ENCODE measurements at regions not wholly inside any gene's neighbourhood (a gene's known extent, or its start where the extent isn't known, plus 50 kb on each side); places are given as distances from the start of the nearest gene placed in this dataset.

DNA sequence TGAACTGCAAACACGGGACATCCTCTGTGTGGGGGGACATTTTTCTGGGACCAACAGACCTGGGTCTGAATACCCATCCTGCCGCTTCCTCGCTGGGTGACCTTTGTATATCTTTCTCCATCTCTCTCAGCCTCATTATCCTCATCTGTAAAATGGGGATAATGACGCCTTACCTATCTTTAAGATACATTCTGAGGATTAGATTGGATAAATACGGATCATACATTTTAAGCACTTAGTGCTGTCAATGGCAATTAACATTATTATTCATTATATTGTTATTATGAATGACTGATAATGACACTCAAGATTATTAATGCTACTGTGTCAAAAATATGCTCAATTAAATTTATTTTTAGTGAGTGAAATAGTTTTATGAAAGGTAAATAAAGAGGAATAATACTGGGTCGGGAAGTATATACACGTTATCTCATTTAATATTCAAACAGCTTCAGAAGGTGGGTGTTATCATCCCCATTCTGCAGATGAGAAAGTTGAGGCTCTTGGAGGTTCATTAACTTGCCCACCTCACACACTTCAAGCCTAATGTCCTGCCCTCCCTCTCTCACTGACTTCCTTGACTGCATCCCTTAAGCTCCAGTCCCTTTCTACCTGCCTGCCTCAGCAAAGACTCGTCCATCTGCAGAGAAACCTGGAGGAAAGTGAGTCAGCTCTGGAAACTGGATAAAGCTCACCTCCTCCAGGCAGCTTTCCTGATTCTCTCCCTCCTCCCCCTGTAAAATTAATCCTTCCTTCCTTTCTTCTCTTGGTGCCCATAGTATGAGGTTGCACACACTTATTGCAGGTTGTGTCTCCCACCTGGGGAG is 120.7 kb upstream of the JUN start:
- peak overlapping the region; percentile 65 for H3K4me3 ChIP-seq (ENCODE audit: insufficient read depth, low read depth, low read length)
- peaks cover 2% of the 10 kb centered on the region; the same call in 1 of the 2 replicates for H3K27me3 ChIP-seq (ENCODE audit: control insufficient read depth, insufficient read depth, low read length)
- DNase-seq, result no peak
- no peaks in the 10 kb centered on the region for H3K36me3 ChIP-seq (replicated peaks; ENCODE audit: control insufficient read depth, insufficient read depth, low read length)

DNA sequence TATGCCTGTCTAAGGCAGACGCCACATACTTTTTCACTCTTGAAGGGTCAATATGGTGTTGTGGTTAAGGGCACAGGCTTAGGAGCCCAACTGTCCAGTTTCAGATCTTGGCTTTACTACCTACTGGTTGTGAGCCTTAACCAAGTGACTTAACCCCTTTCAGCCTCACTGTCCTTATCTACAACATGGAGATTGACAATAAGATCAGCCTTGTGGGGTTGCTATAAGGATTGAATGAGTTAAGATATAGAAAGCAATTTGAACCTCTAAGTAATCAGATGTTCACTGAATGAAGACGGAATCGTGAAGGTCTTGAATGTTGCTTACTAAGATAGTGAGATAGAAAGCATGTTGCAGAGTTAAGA is 121.3 kb upstream of the JUN start:
- H3K36me3 ChIP-seq (replicated peaks; ENCODE audit: control insufficient read depth, insufficient read depth, low read length), result no peaks in the 10 kb centered on the region
- no peak for DNase-seq
- no peak overlapping the region for H3K4me3 ChIP-seq (ENCODE audit: insufficient read depth, low read depth, low read length)
- peaks cover 2% of the 10 kb centered on the region; the same call in 1 of the 2 replicates for H3K27me3 ChIP-seq (ENCODE audit: control insufficient read depth, insufficient read depth, low read length)

DNA sequence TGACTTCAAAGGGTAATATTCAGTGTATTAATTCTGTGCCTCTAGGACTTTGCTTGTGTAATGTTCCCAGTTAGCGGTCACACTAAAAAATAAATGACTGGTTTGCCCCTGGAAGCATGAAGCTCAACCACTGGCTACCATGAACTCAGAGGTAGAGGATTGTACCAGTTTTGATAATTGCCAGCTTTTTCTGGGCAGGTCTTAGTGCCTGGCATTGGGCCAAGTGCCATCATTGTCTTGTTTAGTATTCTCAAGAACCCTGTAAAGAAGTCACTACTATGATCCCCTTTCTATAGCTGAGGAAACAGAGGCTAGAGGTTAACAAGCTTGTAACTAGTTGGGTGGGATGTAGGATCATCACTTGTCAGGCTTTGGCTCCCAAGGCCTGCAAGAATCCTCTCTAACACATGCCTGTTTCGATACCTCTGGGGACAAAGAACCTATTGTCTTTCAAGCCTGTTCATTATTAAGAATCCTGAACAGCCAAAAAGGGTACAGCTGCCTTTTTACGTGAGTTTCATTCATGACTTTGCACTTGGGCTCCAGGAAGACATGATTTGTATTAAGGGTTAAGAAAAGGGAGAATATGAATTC is 121.9 kb upstream of the JUN start:
- H3K27me3 ChIP-seq (ENCODE audit: control insufficient read depth, insufficient read depth, low read length), result peaks cover 2% of the 10 kb centered on the region; the same call in 1 of the 2 replicates
- no peak for DNase-seq
- H3K4me3 ChIP-seq (ENCODE audit: insufficient read depth, low read depth, low read length), result no peak overlapping the region
- H3K36me3 ChIP-seq (replicated peaks; ENCODE audit: control insufficient read depth, insufficient read depth, low read length), result no peaks in the 10 kb centered on the region

DNA sequence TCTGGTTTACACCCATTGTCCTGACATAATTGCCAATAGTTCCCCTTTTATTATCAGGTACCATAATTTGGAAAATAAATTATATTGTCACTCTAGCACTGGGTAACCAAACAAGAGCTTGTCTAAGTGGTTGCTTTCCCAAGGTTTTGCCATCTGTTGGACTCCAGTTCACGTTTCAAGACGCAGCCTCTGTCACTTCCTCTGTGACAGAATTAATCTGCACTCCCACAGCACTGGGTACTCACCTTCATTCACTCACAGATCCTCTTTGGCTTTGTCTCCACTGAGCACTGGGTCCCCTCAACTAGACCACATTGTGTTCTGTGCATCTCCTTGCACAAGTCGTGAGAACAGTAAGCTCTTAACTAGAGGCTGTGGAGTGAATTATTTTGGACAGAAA is 123.6 kb upstream of the JUN start:
- H3K36me3 ChIP-seq (replicated peaks; ENCODE audit: control insufficient read depth, insufficient read depth, low read length), result no peaks in the 10 kb centered on the region
- peaks cover 2% of the 10 kb centered on the region; the same call in 1 of the 2 replicates for H3K27me3 ChIP-seq (ENCODE audit: control insufficient read depth, insufficient read depth, low read length)
- DNase-seq, result no peak
- no peak overlapping the region for H3K4me3 ChIP-seq (ENCODE audit: insufficient read depth, low read depth, low read length)

DNA sequence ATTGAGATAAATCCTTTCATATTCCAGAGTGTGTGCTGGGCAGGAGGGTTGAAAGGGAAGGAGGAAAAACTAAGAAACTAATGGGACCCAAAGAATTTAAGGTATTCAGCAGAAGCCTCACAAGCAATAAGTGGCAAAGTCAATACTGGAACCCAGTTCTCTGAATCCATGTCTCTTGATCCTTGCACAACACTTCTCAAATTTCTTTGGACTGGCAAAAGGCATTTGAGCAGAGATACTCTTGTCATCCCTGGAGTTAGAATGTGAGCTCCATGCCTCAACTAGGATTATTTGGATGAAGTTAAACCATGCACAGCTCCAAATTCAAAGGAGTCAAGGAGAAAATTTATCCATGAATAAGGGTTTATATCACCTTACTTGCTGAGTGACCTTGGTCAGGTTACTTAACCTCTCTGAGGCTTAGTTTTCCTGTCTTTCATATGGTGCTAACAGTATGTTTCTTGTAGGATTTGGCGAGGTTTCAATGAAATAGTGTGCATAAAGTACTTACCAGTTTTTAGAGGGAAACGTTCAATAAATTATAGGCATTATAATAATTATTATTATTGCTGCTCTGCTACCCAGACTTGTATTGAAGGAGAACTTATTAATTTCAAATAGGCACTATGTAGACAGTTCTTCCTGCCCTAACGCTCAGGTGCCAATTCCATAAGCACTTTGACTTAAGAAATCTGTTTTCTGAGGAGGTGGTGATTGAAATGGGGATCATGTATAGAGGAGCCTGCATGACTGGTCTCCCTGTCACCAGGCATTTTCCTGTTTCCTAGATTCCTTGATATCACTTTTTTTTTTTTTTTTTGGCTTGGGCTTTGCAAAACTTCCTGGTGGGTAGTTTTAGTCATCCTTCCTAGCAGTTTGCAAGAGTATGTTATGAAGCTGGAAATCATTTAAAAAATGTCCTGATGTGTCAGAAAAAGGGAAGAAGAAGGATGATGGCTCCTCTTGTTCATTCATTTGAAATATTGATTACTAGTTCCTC is 125.0 kb upstream of the JUN start:
- no peak for DNase-seq

DNA sequence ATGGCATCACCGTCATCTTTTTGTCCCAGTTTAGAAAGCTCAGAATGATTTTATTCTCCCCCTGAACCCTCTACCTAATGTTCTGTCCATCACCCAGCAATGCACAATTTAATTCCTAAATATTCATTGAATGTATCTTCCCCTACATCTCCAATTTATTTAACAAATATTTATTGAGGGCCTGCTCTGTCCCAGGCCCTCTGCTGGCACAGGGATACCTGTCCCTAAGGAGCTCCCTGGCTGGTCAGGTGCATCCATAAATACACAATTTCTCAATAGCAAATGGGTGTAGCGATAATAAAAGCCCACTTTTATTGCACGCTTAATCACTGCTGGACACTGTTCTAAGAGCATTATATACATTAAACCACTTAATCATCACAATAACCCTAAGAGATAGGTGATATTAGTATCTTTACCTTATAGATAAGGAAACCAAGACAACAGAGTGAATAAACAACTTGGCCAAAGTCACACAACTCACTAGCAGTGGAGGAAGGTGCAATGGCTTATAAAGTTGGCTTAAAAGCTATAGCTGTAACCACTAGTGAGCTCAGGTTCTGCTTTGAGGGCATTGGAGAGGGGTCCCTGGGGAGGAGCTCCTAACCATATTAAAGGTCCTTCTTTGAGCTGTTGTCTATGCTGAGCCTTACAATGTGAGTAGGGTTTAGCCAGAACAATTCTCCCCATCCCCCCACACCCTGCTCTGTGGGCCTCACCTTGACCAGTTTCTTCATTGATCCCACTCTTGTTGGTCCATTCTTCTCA is 126.3 kb upstream of the JUN start:
- no peak for DNase-seq
- Histone ChIP-seq H3K27me3 (ENCODE audit: control insufficient read depth, insufficient read depth, low read length) (no peaks in the 10 kb centered on the region), H3K36me3 (replicated peaks; ENCODE audit: control insufficient read depth, insufficient read depth, low read length) (no peaks in the 10 kb centered on the region), H3K4me3 (ENCODE audit: insufficient read depth, low read depth, low read length) (no peak overlapping the region)

More for the DNA sequence above, 125.0 kb upstream of the JUN start:
- H3K36me3 ChIP-seq (replicated peaks; ENCODE audit: control insufficient read depth, insufficient read depth, low read length), result no peaks in the 10 kb centered on the region
- H3K4me3 ChIP-seq (ENCODE audit: insufficient read depth, low read depth, low read length), result no peak overlapping the region
- no peaks in the 10 kb centered on the region for H3K27me3 ChIP-seq (ENCODE audit: control insufficient read depth, insufficient read depth, low read length)

DNA sequence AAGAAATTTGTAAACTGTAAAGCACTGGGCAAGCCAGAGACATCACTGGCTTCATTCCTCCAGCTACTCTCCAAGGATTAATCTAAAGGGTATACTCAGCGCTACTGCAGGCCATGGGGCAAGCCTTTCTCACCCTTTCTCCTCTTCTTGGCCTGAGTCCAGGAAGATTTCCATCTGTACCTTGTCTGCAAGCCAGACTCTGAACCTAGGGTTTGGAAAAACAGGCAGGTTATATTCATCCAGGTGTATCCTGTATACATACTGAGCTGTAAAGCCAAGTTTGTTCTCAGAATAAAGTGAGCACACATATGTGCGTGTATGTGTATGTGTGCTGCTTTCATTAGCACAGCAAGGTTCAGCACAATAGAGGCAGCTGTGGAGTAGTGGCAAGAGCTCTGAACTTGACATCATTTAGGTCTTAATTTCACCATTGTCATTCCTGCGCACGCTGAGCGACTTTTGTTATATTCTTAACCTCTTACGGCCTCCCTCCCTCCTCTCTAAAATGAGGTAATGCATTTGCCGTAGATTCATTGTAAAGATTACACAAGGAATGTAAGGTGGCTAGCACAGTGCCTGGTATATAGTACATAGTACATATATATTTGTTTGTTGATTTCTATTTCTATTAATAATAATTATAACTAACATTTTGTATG is 128.1 kb upstream of the JUN start:
- Histone ChIP-seq H3K36me3 (replicated peaks; ENCODE audit: control insufficient read depth, insufficient read depth, low read length) (no peaks in the 10 kb centered on the region), H3K27me3 (ENCODE audit: control insufficient read depth, insufficient read depth, low read length) (no peaks in the 10 kb centered on the region), H3K4me3 (ENCODE audit: insufficient read depth, low read depth, low read length) (no peak overlapping the region)
- DNase-seq, result no peak

DNA sequence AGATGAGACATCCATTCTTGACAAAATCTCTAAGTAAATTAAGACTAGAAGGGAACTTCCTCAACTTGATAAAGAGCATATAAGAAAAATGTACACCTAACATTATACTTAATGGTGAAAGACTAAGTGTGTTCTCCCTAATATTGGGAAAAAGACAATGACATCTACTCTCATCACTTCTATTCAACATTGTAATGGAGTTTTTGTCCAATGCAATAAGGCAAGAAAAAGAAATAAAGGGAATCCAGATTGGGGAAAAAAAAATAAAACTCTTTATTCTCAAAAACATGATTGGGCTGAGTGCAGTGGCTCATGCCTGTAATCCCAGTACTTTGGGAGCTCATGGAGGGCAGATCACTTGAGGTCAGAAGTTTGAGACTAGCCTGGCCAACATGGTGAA is 131.1 kb upstream of the JUN start:
- Histone ChIP-seq H3K36me3 (replicated peaks; ENCODE audit: control insufficient read depth, insufficient read depth, low read length) (no peaks in the 10 kb centered on the region), H3K27me3 (ENCODE audit: control insufficient read depth, insufficient read depth, low read length) (no peaks in the 10 kb centered on the region; the same call in 1 of the 2 replicates), H3K4me3 (ENCODE audit: insufficient read depth, low read depth, low read length) (no peak overlapping the region)
- no peak for DNase-seq

DNA sequence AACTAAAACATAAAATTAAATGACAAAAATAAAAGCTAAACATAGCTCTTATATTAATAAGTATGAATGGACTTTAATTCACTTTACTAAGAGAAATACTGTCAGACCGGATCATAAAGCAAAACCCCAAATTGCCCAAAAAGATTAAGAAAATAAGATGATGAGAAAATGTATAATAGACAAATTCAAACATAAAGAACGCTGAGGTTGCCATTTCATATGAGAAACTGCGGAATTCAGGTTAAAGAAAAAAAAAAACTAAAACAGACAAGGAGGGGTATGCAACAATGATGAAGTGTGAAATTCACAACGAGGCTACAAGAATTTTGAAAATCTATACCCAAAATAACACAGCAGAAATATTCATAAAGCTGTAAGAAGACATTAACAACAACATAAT is 133.6 kb upstream of the JUN start:
- H3K36me3 ChIP-seq (replicated peaks; ENCODE audit: control insufficient read depth, insufficient read depth, low read length), result no peaks in the 10 kb centered on the region
- DNase-seq, result no peak

DNA sequence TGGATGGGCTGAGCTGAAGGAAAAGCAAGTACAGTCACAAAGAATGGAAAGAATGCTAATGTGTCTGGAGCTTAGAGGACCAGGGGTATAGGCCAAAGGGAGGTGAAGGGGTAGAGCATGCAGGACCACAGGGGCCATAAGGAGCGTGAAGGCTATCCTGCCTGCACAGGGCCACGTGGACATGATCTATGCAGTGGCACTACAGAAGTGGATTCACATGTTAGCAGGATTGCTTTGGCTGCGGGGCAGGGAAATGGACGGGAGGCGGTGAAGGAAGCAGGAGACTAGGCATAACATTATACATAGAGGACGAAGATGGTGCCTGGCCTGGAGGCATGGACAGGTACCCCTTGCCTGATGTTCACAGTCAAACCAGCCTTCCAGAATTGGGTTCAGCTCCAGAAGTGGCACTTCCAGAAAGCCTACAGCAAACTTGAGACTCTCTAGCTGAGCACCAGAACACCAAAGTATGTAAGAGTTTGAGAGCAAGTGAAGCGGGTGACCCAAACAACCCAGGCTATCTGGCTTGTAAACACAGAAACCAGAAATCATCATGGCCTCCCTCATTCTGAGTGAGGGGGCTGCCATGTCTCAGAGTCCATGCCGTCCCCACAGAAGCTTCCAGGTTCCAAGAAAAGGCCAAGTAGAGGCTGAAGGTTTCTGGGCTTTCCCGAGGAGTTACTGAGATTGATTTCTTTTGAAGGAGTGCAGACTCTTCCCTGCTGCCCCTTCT is 135.5 kb upstream of the JUN start:
- Histone ChIP-seq H3K27me3 (ENCODE audit: control insufficient read depth, insufficient read depth, low read length) (no peaks in the 10 kb centered on the region; the same call in 1 of the 2 replicates), H3K4me3 (ENCODE audit: insufficient read depth, low read depth, low read length) (no peak overlapping the region), H3K36me3 (replicated peaks; ENCODE audit: control insufficient read depth, insufficient read depth, low read length) (no peaks in the 10 kb centered on the region)
- DNase-seq, result no peak

More for the DNA sequence above, 133.6 kb upstream of the JUN start:
- no peaks in the 10 kb centered on the region; the same call in 1 of the 2 replicates for H3K27me3 ChIP-seq (ENCODE audit: control insufficient read depth, insufficient read depth, low read length)
- H3K4me3 ChIP-seq (ENCODE audit: insufficient read depth, low read depth, low read length), result no peak overlapping the region

DNA sequence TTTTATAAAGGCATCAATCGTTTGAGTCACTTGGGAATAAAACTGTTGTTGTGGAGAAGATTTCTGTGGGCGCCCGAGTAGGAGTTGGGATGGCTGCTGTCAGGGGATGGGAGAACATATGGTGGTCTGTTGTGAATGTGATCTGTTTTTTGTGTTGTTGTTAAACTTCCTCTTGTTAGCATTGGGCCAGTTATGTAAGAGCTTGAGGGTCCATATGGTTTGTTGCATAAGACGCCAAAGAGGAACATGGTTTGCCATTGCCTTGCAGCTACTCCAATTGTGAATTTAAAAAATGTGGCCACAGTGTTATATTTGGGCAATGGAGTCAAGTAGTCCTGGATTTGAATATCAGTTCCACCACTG is 136.1 kb upstream of the JUN start:
- H3K27me3 ChIP-seq (ENCODE audit: control insufficient read depth, insufficient read depth, low read length), result no peaks in the 10 kb centered on the region; the same call in 1 of the 2 replicates
- no peak for DNase-seq
- no peaks in the 10 kb centered on the region for H3K36me3 ChIP-seq (replicated peaks; ENCODE audit: control insufficient read depth, insufficient read depth, low read length)
- no peak overlapping the region for H3K4me3 ChIP-seq (ENCODE audit: insufficient read depth, low read depth, low read length)

DNA sequence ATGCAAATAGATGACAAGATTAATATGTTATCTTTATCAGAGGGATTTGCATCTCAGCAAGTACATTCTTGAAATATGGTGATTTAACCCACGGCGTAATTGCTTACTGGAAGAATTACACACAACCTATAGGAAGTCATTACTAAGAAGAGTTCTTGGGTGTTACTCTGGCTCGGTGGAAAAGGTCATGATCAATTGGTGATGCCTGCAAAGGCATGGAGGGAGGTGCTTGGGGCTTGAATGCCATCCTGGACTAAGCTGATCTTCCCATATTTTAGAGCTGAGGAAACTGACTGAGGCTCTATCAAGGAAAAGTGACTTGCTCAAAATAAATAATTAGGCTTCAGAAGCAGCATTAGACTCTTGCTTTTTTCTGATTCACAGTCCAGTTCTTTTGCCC is 137.5 kb upstream of the JUN start:
- Histone ChIP-seq H3K36me3 (replicated peaks; ENCODE audit: control insufficient read depth, insufficient read depth, low read length) (no peaks in the 10 kb centered on the region), H3K27me3 (ENCODE audit: control insufficient read depth, insufficient read depth, low read length) (no peaks in the 10 kb centered on the region; the same call in 1 of the 2 replicates), H3K4me3 (ENCODE audit: insufficient read depth, low read depth, low read length) (no peak overlapping the region)
- DNase-seq, result no peak

DNA sequence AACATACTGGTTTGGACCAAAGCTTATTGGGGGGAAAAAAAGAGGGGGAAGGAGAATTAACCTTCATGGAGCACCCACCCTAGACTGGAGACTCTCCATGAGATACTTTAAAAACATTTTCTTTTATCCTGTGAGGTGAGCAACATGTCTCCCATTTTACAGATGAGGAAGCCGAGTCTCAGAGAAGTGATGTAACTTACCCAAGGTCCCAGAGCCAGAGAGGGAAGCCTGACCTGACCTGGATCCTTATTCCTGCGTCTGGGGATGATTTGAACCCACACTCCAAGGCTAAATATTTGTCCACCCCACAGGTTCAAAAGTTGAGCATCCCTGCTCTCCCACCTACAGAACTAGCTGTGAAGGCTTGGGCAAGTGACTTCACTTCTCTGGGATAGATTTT is 137.9 kb upstream of the JUN start:
- no peak for DNase-seq
- Histone ChIP-seq H3K4me3 (ENCODE audit: insufficient read depth, low read depth, low read length) (no peak overlapping the region), H3K36me3 (replicated peaks; ENCODE audit: control insufficient read depth, insufficient read depth, low read length) (no peaks in the 10 kb centered on the region), H3K27me3 (ENCODE audit: control insufficient read depth, insufficient read depth, low read length) (no peaks in the 10 kb centered on the region; the same call in 1 of the 2 replicates)

All from H7 (cell line).